Endothelial cell of umbilical vein (primary cell): ENCODE measurements at regions not wholly inside any gene's neighbourhood (a gene's known extent, or its start where the extent isn't known, plus 50 kb on each side); places are given as distances from the start of the nearest gene placed in this dataset.

Experiments used
- BruUV-seq: library from RNA; stranded (reverse); fragments of 400-500 nt; replicated peaks from 2 replicates; lab custom pipeline; 2021; lab: Mats Ljungman, UMichigan
- CTCF ChIA-PET: fragments of 300-600, 350-600 bp; sonication (Branson Sonifier 250); formaldehyde crosslinking; loops from one replicate; lab custom pipeline; 2021; ENCODE audit warnings: antibody characterized with exemption, inconsistent platforms; lab: Charles Lee
- POLR2A ChIA-PET: fragments of 300-600, 350-600 bp; sonication (Branson Sonifier 250); formaldehyde crosslinking; loops from one replicate; lab custom pipeline; 2021; ENCODE audit warnings: antibody characterized with exemption, inconsistent platforms; lab: Charles Lee
- DNase-seq: peaks from one replicate; pipeline ENCODE4 v3.0.0-alpha.2; 2011; ENCODE audit warnings: low read depth, low spot score
- FAIRE-seq: peaks from 2 replicates; lab custom pipeline; 2011; peaks lifted over from hg19 to GRCh38; lab: Jason Lieb, UNC
- H2AFZ ChIP-seq: 2 replicates; pipeline ENCODE4 v1.6.0; 2012; ENCODE audit warnings: low read depth, low read length, control low read depth, inconsistent platforms
- H3K27ac ChIP-seq: 2 replicates; pipeline ENCODE4 v1.5.1; 2011; ENCODE audit warnings: low read depth, mild to moderate bottlenecking, control low read depth, low read length, moderate library complexity; ENCODE audit not compliant: insufficient read depth
- H3K27me3 ChIP-seq, 2 experiments: 2 replicates each; pipeline versions ENCODE4 v1.6.0 to v1.6.1; 2011; ENCODE audit warnings: low read length in 2 of 2, mixed read lengths in 1 of 2; ENCODE audit not compliant: control insufficient read depth in 2 of 2, insufficient read depth in 2 of 2
- H3K36me3 ChIP-seq, 2 experiments: 2 replicates in 1 of 2; 3 replicates in 1 of 2; pipeline ENCODE4 v1.5.1; 2011; ENCODE audit warnings: low read length in 2 of 2, mild to moderate bottlenecking in 1 of 2, moderate library complexity in 1 of 2; ENCODE audit not compliant: control insufficient read depth in 2 of 2, insufficient read depth in 2 of 2; ENCODE audit errors: extremely low read depth in 1 of 2
- H3K4me1 ChIP-seq: 3 replicates; pipeline ENCODE4 v1.5.1; 2011; ENCODE audit warnings: mild to moderate bottlenecking, low read length; ENCODE audit not compliant: control insufficient read depth, insufficient read depth; ENCODE audit errors: extremely low read depth
- H3K4me2 ChIP-seq: 2 replicates; pipeline ENCODE4 v1.6.1; 2011; ENCODE audit warnings: low read length, control low read depth, mixed read lengths; ENCODE audit not compliant: insufficient read depth
- H3K4me3 ChIP-seq, 3 experiments: fragments of 200-600 bp in 1 of 3; sonication (generic), shearing (Covaris generic) in 1 of 3; replicated peaks in 1 of 3; 2 replicates each; pipeline ENCODE4 v1.5.1; 2011 to 2016; ENCODE audit warnings: control low read depth in 3 of 3, low read length in 3 of 3, mild to moderate bottlenecking in 2 of 3, inconsistent platforms in 1 of 3, low read depth in 1 of 3, moderate library complexity in 1 of 3; ENCODE audit not compliant: insufficient read depth in 1 of 3
- H3K79me2 ChIP-seq: 2 replicates; pipeline ENCODE4 v1.6.0; 2012; ENCODE audit warnings: low read length, inconsistent platforms; ENCODE audit not compliant: control insufficient read depth, insufficient read depth
- H3K9ac ChIP-seq: replicated peaks from 2 replicates; pipeline ENCODE3; 2011; ENCODE audit warnings: low read length, control low read depth; ENCODE audit not compliant: insufficient read depth; ENCODE audit errors: extremely low read depth
- H3K9me1 ChIP-seq: replicated peaks from 3 replicates; pipeline ENCODE4 v1.6.0; 2011; ENCODE audit warnings: mild to moderate bottlenecking, low read length; ENCODE audit not compliant: control insufficient read depth, insufficient read depth; ENCODE audit errors: extremely low read depth
- H3K9me3 ChIP-seq: replicated peaks from 2 replicates; pipeline ENCODE4 v1.5.1; 2012; ENCODE audit warnings: low read length, inconsistent platforms; ENCODE audit not compliant: control insufficient read depth, insufficient read depth
- H4K20me1 ChIP-seq: replicated peaks from 2 replicates; pipeline ENCODE3; 2011; ENCODE audit warnings: mild to moderate bottlenecking, low read length; ENCODE audit not compliant: control insufficient read depth, insufficient read depth; ENCODE audit errors: extremely low read depth
- CTCF ChIP-seq, 2 donors: IDR thresholded peaks; 1 replicate in 1 of 2; 2 replicates in 1 of 2; pipeline ENCODE4 v1.5.1; 2011; ENCODE audit warnings: low read length in 2 of 2, mild to moderate bottlenecking in 2 of 2, moderate library complexity in 2 of 2, control low read depth in 1 of 2, inconsistent platforms in 1 of 2, low read depth in 1 of 2; ENCODE audit not compliant: insufficient read depth in 1 of 2; ENCODE audit errors: extremely low read depth in 1 of 2
- EZH2 ChIP-seq: IDR thresholded peaks from 2 replicates; pipeline ENCODE4 v1.6.1; 2012; ENCODE audit warnings: borderline replicate concordance, low read depth, mild to moderate bottlenecking, moderate library complexity, low read length, inconsistent platforms; ENCODE audit not compliant: severe bottlenecking
- FOS ChIP-seq: IDR thresholded peaks from 2 replicates; pipeline ENCODE4 v1.6.1; 2011; ENCODE audit warnings: mild to moderate bottlenecking, low read length, moderate library complexity, borderline replicate concordance; ENCODE audit not compliant: insufficient read depth
- GATA2 ChIP-seq: IDR thresholded peaks from 2 replicates; pipeline ENCODE4 v1.7.0; 2011; ENCODE audit warnings: low read depth, mild to moderate bottlenecking, moderate library complexity, mixed read lengths, low read length; ENCODE audit not compliant: insufficient read length, insufficient read depth
- JUN ChIP-seq: IDR thresholded peaks from 2 replicates; pipeline ENCODE4 v1.6.1; 2011; ENCODE audit warnings: borderline replicate concordance, low read depth; ENCODE audit not compliant: insufficient read length, insufficient read depth
- MYC ChIP-seq: IDR thresholded peaks from one replicate; pipeline ENCODE4 v1.6.1; 2011; ENCODE audit warnings: mild to moderate bottlenecking, low read depth, low read length
- POLR2A ChIP-seq: IDR thresholded peaks from 2 replicates; pipeline ENCODE4 v1.6.1; 2012; ENCODE audit warnings: low read depth, mild to moderate bottlenecking, control low read depth, low read length
- POLR2AphosphoS5 ChIP-seq: IDR thresholded peaks from 2 replicates; pipeline ENCODE4 v1.6.1; 2012; ENCODE audit warnings: low read depth, mild to moderate bottlenecking, control low read depth, low read length, moderate library complexity; ENCODE audit not compliant: insufficient read depth
- dilution Hi-C: fragments of 300-500 bp; cut with MboI; formaldehyde crosslinking; loops from one replicate; pipeline ENCODE4 v1.15.0; 2019; ENCODE audit warnings: low sequenced_read_pairs; ENCODE audit not compliant: extremely low pct_ligation_motif_present
- intact Hi-C: fragments of 100-400 bp; cut with micrococcal nuclease; formaldehyde crosslinking; loops from one replicate; pipeline ENCODE4 v1.10.0; 2022
- TF ChIP-seq, protein P1 (sequence below): IDR thresholded peaks from 2 replicates; pipeline ENCODE4 v1.6.1; 2011; ENCODE audit not compliant: insufficient read depth, insufficient read length

GRCh38 chr4:33255507-33255906 lies 2535.3 kb downstream of the PCDH7 start:
- Histone ChIP-seq H3K79me2 (no peaks in the 10 kb centered on the region), H3K4me1 (no peaks in the 10 kb centered on the region), H3K27me3 (no peaks in the 10 kb centered on the region), H3K4me3 (no peak overlapping the region), H4K20me1 (no peaks in the 10 kb centered on the region), H3K9me3 (no peaks in the 10 kb centered on the region), H3K27ac (no peak overlapping the region), H3K9me1 (no peaks in the 10 kb centered on the region), H2AFZ (no peak overlapping the region), H3K36me3 (no peaks in the 10 kb centered on the region), H3K9ac (no peak overlapping the region), H3K4me2 (no peak overlapping the region)
- DNase-seq = no peak
- dilution Hi-C loops (no loop called here), intact Hi-C loops (no loop called here)
- no TSS peak for BruUV-seq
- no peak for TF ChIP-seq POLR2A
- TF ChIP-seq JUN = no peak
- TF ChIP-seq EZH2 = no peak
- TF ChIP-seq MYC = no peak
- no peak for TF ChIP-seq CTCF (IDR thresholded peaks at IDR 0.05; ENCODE audit: extremely low read depth in 1 of 2, insufficient read depth in 1 of 2, low read depth in 1 of 2, low read length in 2 of 2)
- TF ChIP-seq GATA2 = no peak
- TF ChIP-seq FOS = no peak
- no peak for TF ChIP-seq POLR2AphosphoS5
- TF ChIP-seq, protein P1, sequence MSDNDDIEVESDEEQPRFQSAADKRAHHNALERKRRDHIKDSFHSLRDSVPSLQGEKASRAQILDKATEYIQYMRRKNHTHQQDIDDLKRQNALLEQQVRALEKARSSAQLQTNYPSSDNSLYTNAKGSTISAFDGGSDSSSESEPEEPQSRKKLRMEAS = no peak
- ChIA-PET CTCF (no interaction called here), POLR2A (no interaction called here)
- no peak for FAIRE-seq
